Prostate gland (tissue), 2 donors: ENCODE measurements at regions not wholly inside any gene's neighbourhood (a gene's known extent, or its start where the extent isn't known, plus 50 kb on each side); places are given as distances from the start of the nearest gene placed in this dataset.

Experiments
- CTCF ChIP-seq, 4 experiments: fragments of 200-600 bp in 2 of 4; fragments of 450-650 bp in 2 of 4; sonication (generic) in 2 of 4; IDR thresholded peaks; 1 replicate in 3 of 4; 2 replicates in 1 of 4; pipeline ENCODE4 v1.5.1; 2016 to 2019; ENCODE audit warnings: antibody characterized with exemption in 4 of 4, mild to moderate bottlenecking in 2 of 4, moderate library complexity in 2 of 4
- POLR2AphosphoS5 ChIP-seq: sonication (generic); formaldehyde crosslinking; IDR thresholded peaks from one replicate; pipeline ENCODE4 v1.6.1; 2017; ENCODE audit warnings: antibody characterized with exemption

GRCh38 chr12:33786532-33786931 lies 235.8 kb upstream of the ALG10 start:
- TF ChIP-seq POLR2AphosphoS5 (no peak), CTCF (IDR thresholded peaks at IDR 0.05) (no peak)
